GM19035 (cell line): ENCODE measurements at regions not wholly inside any gene's neighbourhood (a gene's known extent, or its start where the extent isn't known, plus 50 kb on each side); places are given as distances from the start of the nearest gene placed in this dataset.

Experiments used
- ATAC-seq: cut with Tn5 transposase; IDR thresholded peaks from one replicate; pipeline ENCODE4 v1.9.1; 2021; ENCODE audit not compliant: unreplicated experiment

GRCh38 chr17:77454242-77455095, 313.7 kb downstream of the SEC14L1 start:
- no peak for ATAC-seq

- no peak for ATAC-seq
These were observed 314.5 kb downstream of the SEC14L1 start for GRCh38 chr17:77455111-77455890.

- no peak for ATAC-seq
These were observed 315.1 kb downstream of the SEC14L1 start for GRCh38 chr17:77455891-77456260.

- no peak for ATAC-seq
These were observed 315.6 kb downstream of the SEC14L1 start for GRCh38 chr17:77456271-77456950.

- ATAC-seq, result no peak
These were observed 316.3 kb downstream of the SEC14L1 start for GRCh38 chr17:77456951-77457548.

GRCh38 chr17:77457572-77458201, 316.9 kb downstream of the SEC14L1 start:
- no peak for ATAC-seq

- ATAC-seq, result no peak
These were observed 317.6 kb downstream of the SEC14L1 start for GRCh38 chr17:77458202-77459017.

- ATAC-seq, result no peak
These were observed 318.4 kb downstream of the SEC14L1 start for GRCh38 chr17:77459018-77459755.

GRCh38 chr17:77460514-77461046, 319.8 kb downstream of the SEC14L1 start:
- ATAC-seq, result no peak

- ATAC-seq, result no peak
These were observed 320.7 kb downstream of the SEC14L1 start for GRCh38 chr17:77461277-77462057.

GRCh38 chr17:77462090-77462489, 321.3 kb downstream of the SEC14L1 start:
- no peak for ATAC-seq

- ATAC-seq, result no peak
These were observed 322.1 kb downstream of the SEC14L1 start for GRCh38 chr17:77462553-77463497.

- no peak for ATAC-seq
These were observed 324.2 kb downstream of the SEC14L1 start for GRCh38 chr17:77464988-77465357.

- peak; percentile 55 for ATAC-seq
These were observed 324.7 kb downstream of the SEC14L1 start for GRCh38 chr17:77465358-77466041.

- no peak for ATAC-seq
These were observed 325.4 kb downstream of the SEC14L1 start for GRCh38 chr17:77466140-77466539.

- no peak for ATAC-seq
These were observed 325.9 kb downstream of the SEC14L1 start for GRCh38 chr17:77466596-77467223.
